HCT116 (cell line): ENCODE measurements at regions not wholly inside any gene's neighbourhood (a gene's known extent, or its start where the extent isn't known, plus 50 kb on each side); places are given as distances from the start of the nearest gene placed in this dataset.

Source experiments
- ATAC-seq: fragments of 200-7000 bp; cut with Tn5 transposase; 2 replicates; pipeline ENCODE4 v1.9.1; 2020; ENCODE audit warnings: mild to moderate bottlenecking, moderate library complexity
- BruUV-seq: library from RNA; stranded (reverse); fragments of 400-500 nt; replicated peaks from 2 replicates; lab custom pipeline; 2021; lab: Mats Ljungman, UMichigan
- CTCF ChIA-PET: fragments of 300-600 bp; sonication (Branson Sonifier 250); formaldehyde crosslinking; loops from one replicate; lab custom pipeline; 2021; ENCODE audit warnings: antibody characterized with exemption; lab: Charles Lee
- POLR2A ChIA-PET: fragments of 300-600, 350-600 bp; sonication (Branson Sonifier 250); formaldehyde crosslinking; loops from one replicate; lab custom pipeline; 2021; ENCODE audit warnings: antibody characterized with exemption; lab: Charles Lee
- RAD21 ChIA-PET, 2 experiments: fragments of 300-600 bp; sonication (Branson Sonifier 250); formaldehyde crosslinking; loops; one replicate each; lab custom pipeline; 2023; ENCODE audit warnings: low total read pairs in 2 of 2; ENCODE audit not compliant: uncharacterized antibody in 2 of 2, unreplicated experiment in 2 of 2, low non-redundant PET in 1 of 2; lab: Charles Lee
- DNase-seq: peaks from one replicate; pipeline ENCODE4 v3.0.0-alpha.2; 2010; ENCODE audit warnings: low read depth, low spot score
- H2AFZ ChIP-seq: fragments of 200-600 bp; shearing (Covaris generic), sonication (generic); 2 replicates; pipeline ENCODE4 v1.6.1; 2017; ENCODE audit warnings: low read depth, mixed run types, mixed read lengths, antibody characterized with exemption, low read length; ENCODE audit not compliant: poor library complexity, severe bottlenecking
- H3K27ac ChIP-seq: 2 replicates; pipeline ENCODE4 v1.5.1; 2012; ENCODE audit warnings: low read depth, low read length
- H3K27me3 ChIP-seq: fragments of 200-600 bp; sonication (generic); 2 replicates; pipeline ENCODE4 v1.6.1; 2016; ENCODE audit warnings: mixed run types, low read length, mixed read lengths; ENCODE audit not compliant: insufficient read depth
- H3K36me3 ChIP-seq, 2 experiments: fragments of 200-500 bp in 1 of 2; fragments of 200-600 bp in 1 of 2; sonication (Bioruptor generic) in 1 of 2; sonication (generic) in 1 of 2; 2 replicates each; pipeline versions ENCODE4 v1.5.1 to v1.6.1; 2014 to 2016; ENCODE audit warnings: low read length in 2 of 2, inconsistent platforms in 1 of 2, mixed read lengths in 1 of 2, mixed run types in 1 of 2; ENCODE audit not compliant: insufficient read depth in 2 of 2, control insufficient read depth in 1 of 2
- H3K4me1 ChIP-seq, 2 experiments: fragments of 200-600 bp in 1 of 2; sonication (generic) in 1 of 2; 2 replicates each; pipeline versions ENCODE4 v1.5.1 to v1.6.1; 2012 to 2017; ENCODE audit warnings: low read length in 2 of 2, inconsistent platforms in 1 of 2, mild to moderate bottlenecking in 1 of 2, mixed read lengths in 1 of 2, mixed run types in 1 of 2, moderate library complexity in 1 of 2; ENCODE audit not compliant: insufficient read depth in 2 of 2, control insufficient read depth in 1 of 2
- H3K4me2 ChIP-seq: fragments of 200-600 bp; sonication (generic); 2 replicates; pipeline ENCODE4 v1.6.1; 2017; ENCODE audit warnings: mixed run types, low read length, mixed read lengths
- H3K4me3 ChIP-seq, 2 experiments: fragments of 200-600 bp in 1 of 2; sonication (generic) in 1 of 2; replicated peaks in 1 of 2; 2 replicates each; pipeline ENCODE4 v1.5.1; 2011 to 2016; ENCODE audit warnings: low read length in 2 of 2, control low read depth in 1 of 2, low read depth in 1 of 2, mild to moderate bottlenecking in 1 of 2, mixed read lengths in 1 of 2, mixed run types in 1 of 2
- H3K79me2 ChIP-seq: fragments of 200-600 bp; sonication (generic); 2 replicates; pipeline ENCODE4 v1.6.1; 2017; ENCODE audit warnings: mild to moderate bottlenecking, mixed run types, low read length, moderate library complexity, mixed read lengths; ENCODE audit not compliant: insufficient read depth
- H3K9ac ChIP-seq: fragments of 200-600 bp; sonication (generic); 2 replicates; pipeline ENCODE4 v1.6.1; 2016; ENCODE audit warnings: low read length, mixed read lengths
- H3K9me2 ChIP-seq: fragments of 200-600 bp; sonication (generic), shearing (Covaris generic); 2 replicates; pipeline ENCODE4 v1.6.1; 2017; ENCODE audit warnings: mixed run types, mild to moderate bottlenecking, moderate library complexity; ENCODE audit not compliant: insufficient read depth
- H3K9me3 ChIP-seq, 2 experiments: fragments of 200-500 bp in 1 of 2; fragments of 200-600 bp in 1 of 2; sonication (Bioruptor generic) in 1 of 2; sonication (generic) in 1 of 2; 2 replicates each; pipeline ENCODE4 v1.6.1; 2014 to 2017; ENCODE audit warnings: low read length in 2 of 2, mixed read lengths in 2 of 2, inconsistent platforms in 1 of 2, low read depth in 1 of 2, mild to moderate bottlenecking in 1 of 2, mixed run types in 1 of 2, moderate library complexity in 1 of 2; ENCODE audit not compliant: control insufficient read depth in 1 of 2, insufficient read depth in 1 of 2
- H4K20me1 ChIP-seq: fragments of 200-600 bp; sonication (generic), shearing (Covaris generic); 2 replicates; pipeline ENCODE4 v1.6.1; 2017; ENCODE audit warnings: mixed run types, mild to moderate bottlenecking, moderate library complexity; ENCODE audit not compliant: insufficient read depth
- EGR1 ChIP-seq: IDR thresholded peaks from 2 replicates; pipeline ENCODE4 v1.6.1; 2012; ENCODE audit warnings: low read depth
- EZH2phosphoT487 ChIP-seq: fragments of 200-600 bp; IDR thresholded peaks from 2 replicates; pipeline ENCODE4 v1.6.1; 2018; ENCODE audit warnings: antibody characterized with exemption, borderline replicate concordance
- POLR2A ChIP-seq: IDR thresholded peaks from 2 replicates; pipeline ENCODE4 v1.7.0; 2011; ENCODE audit warnings: borderline replicate concordance; ENCODE audit not compliant: insufficient read depth, insufficient read length; ENCODE audit errors: extremely low read depth
- POLR2AphosphoS5 ChIP-seq: IDR thresholded peaks from 2 replicates; pipeline ENCODE4 v1.6.1; 2011; ENCODE audit warnings: mild to moderate bottlenecking, low read depth, low read length, moderate library complexity
- RAD21 ChIP-seq: IDR thresholded peaks from 2 replicates; pipeline ENCODE4 v1.6.1; 2012; ENCODE audit warnings: low read depth, mild to moderate bottlenecking
- SIN3A ChIP-seq: IDR thresholded peaks from 2 replicates; pipeline ENCODE4 v1.6.1; 2012; ENCODE audit warnings: low read depth
- SRF ChIP-seq: IDR thresholded peaks from 2 replicates; pipeline ENCODE4 v1.6.1; 2012; ENCODE audit warnings: low read depth
- TCF7L2 ChIP-seq: IDR thresholded peaks from 2 replicates; pipeline ENCODE4 v1.7.0; 2011; ENCODE audit warnings: borderline replicate concordance, inconsistent platforms; ENCODE audit not compliant: insufficient read depth, insufficient read length; ENCODE audit errors: extremely low read depth
- YY1 ChIP-seq: IDR thresholded peaks from 2 replicates; pipeline ENCODE4 v1.6.1; 2011; ENCODE audit warnings: low read length, low read depth, moderate library complexity, mild to moderate bottlenecking; ENCODE audit not compliant: insufficient replicate concordance; ENCODE audit errors: extremely low read depth
- ZBTB33 ChIP-seq: IDR thresholded peaks from 2 replicates; pipeline ENCODE4 v1.6.1; 2011; ENCODE audit warnings: mild to moderate bottlenecking, low read length, moderate library complexity; ENCODE audit not compliant: insufficient replicate concordance; ENCODE audit errors: extremely low read depth
- ZFX ChIP-seq: fragments of 450-650 bp; IDR thresholded peaks from 2 replicates; pipeline ENCODE4 v1.6.1; 2017
- ZNF274 ChIP-seq: fragments of 200-500 bp; sonication (Bioruptor generic); IDR thresholded peaks from 2 replicates; pipeline ENCODE4 v1.6.1; 2014; ENCODE audit warnings: mild to moderate bottlenecking, low read depth, low read length, inconsistent platforms
- intact Hi-C: fragments of 100-400 bp; cut with micrococcal nuclease; formaldehyde crosslinking; loops from 2 replicates; pipeline ENCODE4 v1.10.0; 2022
- TF ChIP-seq, protein P1 (sequence below), 3 experiments: fragments of 200-600 bp in 1 of 3; sonication (generic) in 1 of 3; IDR thresholded peaks in 2 of 3; conservative IDR thresholded peaks in 1 of 3; 2 replicates each; pipeline ENCODE4 v1.5.1; 2012 to 2017; ENCODE audit warnings: low read depth in 2 of 3, low read length in 2 of 3, antibody characterized with exemption in 1 of 3, borderline replicate concordance in 1 of 3, control low read depth in 1 of 3, mild to moderate bottlenecking in 1 of 3, mixed read lengths in 1 of 3, mixed run types in 1 of 3, moderate library complexity in 1 of 3; ENCODE audit not compliant: insufficient read depth in 1 of 3
- TF ChIP-seq, protein P2 (sequence below): IDR thresholded peaks from 2 replicates; pipeline ENCODE4 v1.6.1; 2012; ENCODE audit warnings: low read depth

DNA sequence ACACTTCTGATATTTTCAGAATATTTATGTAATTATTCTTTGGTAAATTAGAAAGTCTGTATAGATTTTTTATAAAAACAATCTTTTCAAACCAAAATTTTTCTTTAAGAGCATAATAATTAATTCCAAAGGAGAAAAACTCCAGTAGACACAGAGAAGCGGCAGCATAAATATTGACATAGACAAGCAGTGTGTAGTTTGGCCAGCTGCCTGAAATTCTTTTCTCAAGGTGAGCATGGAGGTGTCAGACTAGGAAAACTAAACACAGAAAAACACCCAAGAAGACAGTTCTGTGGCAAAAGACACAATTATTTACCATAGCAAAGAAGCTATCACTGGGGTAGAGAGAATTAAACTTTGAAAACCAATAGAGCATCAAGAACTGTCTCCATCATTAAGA, 82.4 kb downstream of the KLF6 start:
- H2AFZ ChIP-seq = no peak overlapping the region
- TF ChIP-seq ZBTB33 = no peak
- TF ChIP-seq YY1 = no peak
- TF ChIP-seq ZNF274 = no peak
- TF ChIP-seq, protein P1, sequence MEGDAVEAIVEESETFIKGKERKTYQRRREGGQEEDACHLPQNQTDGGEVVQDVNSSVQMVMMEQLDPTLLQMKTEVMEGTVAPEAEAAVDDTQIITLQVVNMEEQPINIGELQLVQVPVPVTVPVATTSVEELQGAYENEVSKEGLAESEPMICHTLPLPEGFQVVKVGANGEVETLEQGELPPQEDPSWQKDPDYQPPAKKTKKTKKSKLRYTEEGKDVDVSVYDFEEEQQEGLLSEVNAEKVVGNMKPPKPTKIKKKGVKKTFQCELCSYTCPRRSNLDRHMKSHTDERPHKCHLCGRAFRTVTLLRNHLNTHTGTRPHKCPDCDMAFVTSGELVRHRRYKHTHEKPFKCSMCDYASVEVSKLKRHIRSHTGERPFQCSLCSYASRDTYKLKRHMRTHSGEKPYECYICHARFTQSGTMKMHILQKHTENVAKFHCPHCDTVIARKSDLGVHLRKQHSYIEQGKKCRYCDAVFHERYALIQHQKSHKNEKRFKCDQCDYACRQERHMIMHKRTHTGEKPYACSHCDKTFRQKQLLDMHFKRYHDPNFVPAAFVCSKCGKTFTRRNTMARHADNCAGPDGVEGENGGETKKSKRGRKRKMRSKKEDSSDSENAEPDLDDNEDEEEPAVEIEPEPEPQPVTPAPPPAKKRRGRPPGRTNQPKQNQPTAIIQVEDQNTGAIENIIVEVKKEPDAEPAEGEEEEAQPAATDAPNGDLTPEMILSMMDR (IDR thresholded peaks at IDR 0.05 in 2 of 3, conservative IDR thresholded peaks at IDR 0.05 in 1 of 3; ENCODE audit: borderline replicate concordance in 1 of 3, insufficient read depth in 1 of 3, low read depth in 2 of 3, low read length in 2 of 3) = no peak
- no peak for TF ChIP-seq EGR1
- TF ChIP-seq SRF = no peak
- no peak for TF ChIP-seq SIN3A
- TF ChIP-seq, protein P2, sequence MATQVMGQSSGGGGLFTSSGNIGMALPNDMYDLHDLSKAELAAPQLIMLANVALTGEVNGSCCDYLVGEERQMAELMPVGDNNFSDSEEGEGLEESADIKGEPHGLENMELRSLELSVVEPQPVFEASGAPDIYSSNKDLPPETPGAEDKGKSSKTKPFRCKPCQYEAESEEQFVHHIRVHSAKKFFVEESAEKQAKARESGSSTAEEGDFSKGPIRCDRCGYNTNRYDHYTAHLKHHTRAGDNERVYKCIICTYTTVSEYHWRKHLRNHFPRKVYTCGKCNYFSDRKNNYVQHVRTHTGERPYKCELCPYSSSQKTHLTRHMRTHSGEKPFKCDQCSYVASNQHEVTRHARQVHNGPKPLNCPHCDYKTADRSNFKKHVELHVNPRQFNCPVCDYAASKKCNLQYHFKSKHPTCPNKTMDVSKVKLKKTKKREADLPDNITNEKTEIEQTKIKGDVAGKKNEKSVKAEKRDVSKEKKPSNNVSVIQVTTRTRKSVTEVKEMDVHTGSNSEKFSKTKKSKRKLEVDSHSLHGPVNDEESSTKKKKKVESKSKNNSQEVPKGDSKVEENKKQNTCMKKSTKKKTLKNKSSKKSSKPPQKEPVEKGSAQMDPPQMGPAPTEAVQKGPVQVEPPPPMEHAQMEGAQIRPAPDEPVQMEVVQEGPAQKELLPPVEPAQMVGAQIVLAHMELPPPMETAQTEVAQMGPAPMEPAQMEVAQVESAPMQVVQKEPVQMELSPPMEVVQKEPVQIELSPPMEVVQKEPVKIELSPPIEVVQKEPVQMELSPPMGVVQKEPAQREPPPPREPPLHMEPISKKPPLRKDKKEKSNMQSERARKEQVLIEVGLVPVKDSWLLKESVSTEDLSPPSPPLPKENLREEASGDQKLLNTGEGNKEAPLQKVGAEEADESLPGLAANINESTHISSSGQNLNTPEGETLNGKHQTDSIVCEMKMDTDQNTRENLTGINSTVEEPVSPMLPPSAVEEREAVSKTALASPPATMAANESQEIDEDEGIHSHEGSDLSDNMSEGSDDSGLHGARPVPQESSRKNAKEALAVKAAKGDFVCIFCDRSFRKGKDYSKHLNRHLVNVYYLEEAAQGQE = no peak
- no peak for TF ChIP-seq RAD21
- no peak for TF ChIP-seq EZH2phosphoT487
- no peak for TF ChIP-seq POLR2A
- TF ChIP-seq TCF7L2 = no peak
- TF ChIP-seq ZFX = no peak
- no peak for TF ChIP-seq POLR2AphosphoS5
- TF ChIP-seq, all 23 proteins: peak for 0
- Histone ChIP-seq H3K9me2 (no peaks in the 10 kb centered on the region), H3K9ac (no peak overlapping the region), H3K9me3 (no peaks in the 10 kb centered on the region), H3K4me3 (no peak overlapping the region), H3K36me3 (no peaks in the 10 kb centered on the region), H3K79me2 (no peaks in the 10 kb centered on the region), H3K27ac (no peak overlapping the region), H4K20me1 (no peaks in the 10 kb centered on the region), H3K4me2 (no peak overlapping the region), H3K27me3 (no peaks in the 10 kb centered on the region), H3K4me1 (no peaks in the 10 kb centered on the region)
- ATAC-seq = no peak
- intact Hi-C loops = no loop called here
- no TSS peak for BruUV-seq
- no peak for DNase-seq
- CTCF ChIA-PET = no interaction called here
- RAD21 ChIA-PET = no interaction called here
- POLR2A ChIA-PET = no interaction called here
